ENCODE measurements at regions not wholly inside any gene's neighbourhood (a gene's known extent, or its start where the extent isn't known, plus 50 kb on each side); places are given as distances from the start of the nearest gene placed in this dataset.
"Not testable (repeated sequence)": the region's sequence is repeated elsewhere in the genome, so short reads cannot be mapped to it uniquely, and the experiment has no call there.

GRCh38 chr4:137393044-137393443 lies 139.2 kb downstream of the PCDH18 start:
- DNase-seq: peak; percentile 68

- DNase-seq: no peak
Observed at GRCh38 chr4:137390707-137391106, 141.6 kb downstream of the PCDH18 start.

- no peak for DNase-seq
Observed at GRCh38 chr4:137389911-137390520, 142.3 kb downstream of the PCDH18 start.

GRCh38 chr4:137387924-137388323 lies 144.4 kb downstream of the PCDH18 start:
- DNase-seq: no peak

- DNase-seq: peak; percentile 7
Observed at GRCh38 chr4:137384476-137384875, 147.8 kb downstream of the PCDH18 start.

GRCh38 chr4:137378821-137379220 lies 153.5 kb downstream of the PCDH18 start:
- DNase-seq: no peak

GRCh38 chr4:137378393-137378792 lies 153.9 kb downstream of the PCDH18 start:
- no peak for DNase-seq

GRCh38 chr4:137376312-137376711 lies 156.0 kb downstream of the PCDH18 start:
- DNase-seq: no peak

GRCh38 chr4:137375111-137375850 lies 157.0 kb downstream of the PCDH18 start:
- no peak for DNase-seq

- DNase-seq: no peak
Observed at GRCh38 chr4:137370679-137371078, 161.6 kb downstream of the PCDH18 start.

- no peak for DNase-seq
Observed at GRCh38 chr4:137370206-137370633, 162.1 kb downstream of the PCDH18 start.

- no peak for DNase-seq
Observed at GRCh38 chr4:137367620-137368019, 164.7 kb downstream of the PCDH18 start.

GRCh38 chr4:137363496-137363895 lies 168.8 kb downstream of the PCDH18 start:
- no peak for DNase-seq

GRCh38 chr4:137361756-137362470 lies 170.4 kb downstream of the PCDH18 start:
- DNase-seq: no peak

- DNase-seq: no peak
Observed at GRCh38 chr4:137360761-137361160, 171.5 kb downstream of the PCDH18 start.

- DNase-seq: no peak
Observed at GRCh38 chr4:137359691-137360315, 172.5 kb downstream of the PCDH18 start.

- not testable (repeated sequence) for DNase-seq
Observed at GRCh38 chr4:137354562-137354961, 177.7 kb downstream of the PCDH18 start.

GRCh38 chr4:137347371-137347770 lies 184.9 kb downstream of the PCDH18 start:
- no peak for DNase-seq

- no peak for DNase-seq
Observed at GRCh38 chr4:137345597-137345996, 186.7 kb downstream of the PCDH18 start.

GRCh38 chr4:137343221-137343620 lies 189.1 kb downstream of the PCDH18 start:
- DNase-seq: no peak

GRCh38 chr4:137333031-137333430 lies 199.3 kb downstream of the PCDH18 start:
- DNase-seq: no peak

GRCh38 chr4:137312257-137312656 lies 220.0 kb downstream of the PCDH18 start:
- DNase-seq: no peak

Measured in NCI-H146 (cell line).